Activated CD8-positive, alpha-beta memory T cell treated with anti-CD3 and anti-CD28 coated beads for 24 hours (primary cell): ENCODE measurements at regions not wholly inside any gene's neighbourhood (a gene's known extent, or its start where the extent isn't known, plus 50 kb on each side); places are given as distances from the start of the nearest gene placed in this dataset.
"Not testable (repeated sequence)": the region's sequence is repeated elsewhere in the genome, so short reads cannot be mapped to it uniquely, and the experiment has no call there.

Experiments used
- DNase-seq: peaks from one replicate; pipeline ENCODE4 v3.0.0-alpha.2; 2020

- DNase-seq, result no peak
Observed at GRCh38 chr5:89087551-89088318, 204.8 kb upstream of the MEF2C start.

GRCh38 chr5:89087128-89087527 is 204.1 kb upstream of the MEF2C start:
- no peak for DNase-seq

- DNase-seq, result no peak
Observed at GRCh38 chr5:89086390-89087086, 203.6 kb upstream of the MEF2C start.

- DNase-seq, result no peak
Observed at GRCh38 chr5:89083791-89084190, 200.8 kb upstream of the MEF2C start.

- DNase-seq, result no peak
Observed at GRCh38 chr5:89081360-89081759, 198.4 kb upstream of the MEF2C start.

GRCh38 chr5:89080467-89081116 is 197.6 kb upstream of the MEF2C start:
- DNase-seq, result no peak

- DNase-seq, result no peak
Observed at GRCh38 chr5:89072842-89073672, 190.1 kb upstream of the MEF2C start.

GRCh38 chr5:89071941-89072331 is 189.0 kb upstream of the MEF2C start:
- no peak for DNase-seq

GRCh38 chr5:89071101-89071940 is 188.3 kb upstream of the MEF2C start:
- DNase-seq, result no peak

GRCh38 chr5:89069591-89069990 is 186.6 kb upstream of the MEF2C start:
- no peak for DNase-seq

- no peak for DNase-seq
Observed at GRCh38 chr5:89067362-89067761, 184.4 kb upstream of the MEF2C start.

GRCh38 chr5:89065919-89066318 is 182.9 kb upstream of the MEF2C start:
- DNase-seq, result no peak

- no peak for DNase-seq
Observed at GRCh38 chr5:89064736-89065135, 181.8 kb upstream of the MEF2C start.

GRCh38 chr5:89064054-89064453 is 181.1 kb upstream of the MEF2C start:
- no peak for DNase-seq

GRCh38 chr5:89060768-89061167 is 177.8 kb upstream of the MEF2C start:
- no peak for DNase-seq

GRCh38 chr5:89059274-89059673 is 176.3 kb upstream of the MEF2C start:
- no peak for DNase-seq

- no peak for DNase-seq
Observed at GRCh38 chr5:89055695-89056085, 172.7 kb upstream of the MEF2C start.

GRCh38 chr5:89055015-89055694 is 172.2 kb upstream of the MEF2C start:
- no peak for DNase-seq

GRCh38 chr5:89053547-89053946 is 170.6 kb upstream of the MEF2C start:
- DNase-seq, result no peak

- not testable (repeated sequence) for DNase-seq
Observed at GRCh38 chr5:89050062-89050461, 167.1 kb upstream of the MEF2C start.

GRCh38 chr5:89047571-89047970 is 164.6 kb upstream of the MEF2C start:
- no peak for DNase-seq

GRCh38 chr5:89045216-89045615 is 162.2 kb upstream of the MEF2C start:
- no peak for DNase-seq
